H1 (cell line): ENCODE measurements at regions not wholly inside any gene's neighbourhood (a gene's known extent, or its start where the extent isn't known, plus 50 kb on each side); places are given as distances from the start of the nearest gene placed in this dataset.

ENCODE experiments used
- EGR1 ChIP-seq: IDR thresholded peaks from 2 replicates; pipeline ENCODE4 v1.6.1; 2011; ENCODE audit warnings: low read depth, low read length, borderline replicate concordance
- EZH2 ChIP-seq: fragments of 200-600 bp; sonication (generic); IDR thresholded peaks from 2 replicates; pipeline ENCODE4 v1.7.1; 2012; ENCODE audit warnings: low read depth, mild to moderate bottlenecking, moderate library complexity, low read length, inconsistent platforms; ENCODE audit not compliant: severe bottlenecking
- HDAC6 ChIP-seq: IDR thresholded peaks from one replicate; pipeline ENCODE4 v1.7.1; 2012; ENCODE audit warnings: low read depth, mild to moderate bottlenecking, inconsistent platforms, low read length, moderate library complexity
- JUN ChIP-seq: IDR thresholded peaks from 2 replicates; pipeline ENCODE4 v1.6.1; 2011; ENCODE audit warnings: low read depth, mild to moderate bottlenecking, improper control_type of control experiment, low read length
- POLR2AphosphoS5 ChIP-seq: IDR thresholded peaks from 2 replicates; pipeline ENCODE4 v1.6.1; 2011; ENCODE audit warnings: low read depth, low read length
- SUZ12 ChIP-seq: fragments of 200-600 bp; sonication (generic); IDR thresholded peaks from 2 replicates; pipeline ENCODE4 v1.6.1; 2012; ENCODE audit warnings: mild to moderate bottlenecking, inconsistent platforms, low read length, moderate library complexity, mixed read lengths
- TAF1 ChIP-seq: IDR thresholded peaks from 2 replicates; pipeline ENCODE4 v1.6.1; 2011; ENCODE audit warnings: mild to moderate bottlenecking, low read depth, low read length
- TEAD4 ChIP-seq: IDR thresholded peaks from 2 replicates; pipeline ENCODE4 v1.6.1; 2012; ENCODE audit warnings: low read depth, low read length, inconsistent platforms, mixed read lengths
- TF ChIP-seq, protein P1 (sequence below), 3 experiments: IDR thresholded peaks; 1 replicate in 2 of 3; 2 replicates in 1 of 3; pipeline versions ENCODE4 v1.5.1 to v1.6.1; 2011; ENCODE audit warnings: low read length in 3 of 3, mild to moderate bottlenecking in 3 of 3, inconsistent platforms in 2 of 3, low read depth in 1 of 3, moderate library complexity in 1 of 3; ENCODE audit not compliant: insufficient read depth in 1 of 3; ENCODE audit errors: control extremely low read depth in 1 of 3
- TF ChIP-seq, protein P2 (sequence below): IDR thresholded peaks from 2 replicates; pipeline ENCODE4 v1.6.1; 2011; ENCODE audit warnings: low read length, improper control_type of control experiment
- TF ChIP-seq, protein P3 (sequence below): IDR thresholded peaks from 2 replicates; pipeline ENCODE4 v1.6.1; 2011; ENCODE audit warnings: low read depth, mild to moderate bottlenecking, low read length; ENCODE audit not compliant: insufficient read depth
- TF ChIP-seq, protein P4 (sequence below): IDR thresholded peaks from 2 replicates; pipeline ENCODE4 v1.6.1; 2012; ENCODE audit warnings: inconsistent platforms

DNA sequence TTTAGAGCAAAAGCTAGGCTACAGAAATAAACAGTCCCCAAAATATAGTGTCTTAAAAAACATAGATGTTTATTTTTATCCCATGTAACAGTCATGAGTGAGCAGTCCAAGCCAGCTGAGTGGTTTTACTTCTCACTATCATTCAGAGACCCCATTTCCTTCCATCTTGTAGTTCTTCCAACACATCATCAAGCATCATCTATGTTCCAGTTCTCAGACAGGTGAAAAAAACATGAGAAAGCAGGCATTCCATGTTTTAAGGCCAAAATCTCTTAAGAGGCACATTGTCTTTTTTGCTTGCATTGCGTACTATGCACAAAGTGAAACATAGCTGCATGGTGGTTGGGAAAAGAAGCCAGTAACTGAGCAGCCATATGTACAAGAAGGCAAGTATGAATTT, 128.6 kb downstream of the ATOH1 start:
- TF ChIP-seq TEAD4 = no peak
- TF ChIP-seq, protein P1, sequence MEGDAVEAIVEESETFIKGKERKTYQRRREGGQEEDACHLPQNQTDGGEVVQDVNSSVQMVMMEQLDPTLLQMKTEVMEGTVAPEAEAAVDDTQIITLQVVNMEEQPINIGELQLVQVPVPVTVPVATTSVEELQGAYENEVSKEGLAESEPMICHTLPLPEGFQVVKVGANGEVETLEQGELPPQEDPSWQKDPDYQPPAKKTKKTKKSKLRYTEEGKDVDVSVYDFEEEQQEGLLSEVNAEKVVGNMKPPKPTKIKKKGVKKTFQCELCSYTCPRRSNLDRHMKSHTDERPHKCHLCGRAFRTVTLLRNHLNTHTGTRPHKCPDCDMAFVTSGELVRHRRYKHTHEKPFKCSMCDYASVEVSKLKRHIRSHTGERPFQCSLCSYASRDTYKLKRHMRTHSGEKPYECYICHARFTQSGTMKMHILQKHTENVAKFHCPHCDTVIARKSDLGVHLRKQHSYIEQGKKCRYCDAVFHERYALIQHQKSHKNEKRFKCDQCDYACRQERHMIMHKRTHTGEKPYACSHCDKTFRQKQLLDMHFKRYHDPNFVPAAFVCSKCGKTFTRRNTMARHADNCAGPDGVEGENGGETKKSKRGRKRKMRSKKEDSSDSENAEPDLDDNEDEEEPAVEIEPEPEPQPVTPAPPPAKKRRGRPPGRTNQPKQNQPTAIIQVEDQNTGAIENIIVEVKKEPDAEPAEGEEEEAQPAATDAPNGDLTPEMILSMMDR (IDR thresholded peaks at IDR 0.05; ENCODE audit: control extremely low read depth in 1 of 3, insufficient read depth in 1 of 3, low read depth in 1 of 3, low read length in 3 of 3) = no peak
- TF ChIP-seq, protein P2, sequence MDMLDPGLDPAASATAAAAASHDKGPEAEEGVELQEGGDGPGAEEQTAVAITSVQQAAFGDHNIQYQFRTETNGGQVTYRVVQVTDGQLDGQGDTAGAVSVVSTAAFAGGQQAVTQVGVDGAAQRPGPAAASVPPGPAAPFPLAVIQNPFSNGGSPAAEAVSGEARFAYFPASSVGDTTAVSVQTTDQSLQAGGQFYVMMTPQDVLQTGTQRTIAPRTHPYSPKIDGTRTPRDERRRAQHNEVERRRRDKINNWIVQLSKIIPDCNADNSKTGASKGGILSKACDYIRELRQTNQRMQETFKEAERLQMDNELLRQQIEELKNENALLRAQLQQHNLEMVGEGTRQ = no peak
- no peak for TF ChIP-seq EZH2
- TF ChIP-seq EGR1 = no peak
- no peak for TF ChIP-seq SUZ12
- no peak for TF ChIP-seq HDAC6
- TF ChIP-seq, protein P3, sequence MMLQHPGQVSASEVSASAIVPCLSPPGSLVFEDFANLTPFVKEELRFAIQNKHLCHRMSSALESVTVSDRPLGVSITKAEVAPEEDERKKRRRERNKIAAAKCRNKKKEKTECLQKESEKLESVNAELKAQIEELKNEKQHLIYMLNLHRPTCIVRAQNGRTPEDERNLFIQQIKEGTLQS = no peak
- TF ChIP-seq TAF1 = no peak
- TF ChIP-seq JUN = no peak
- TF ChIP-seq, protein P4, sequence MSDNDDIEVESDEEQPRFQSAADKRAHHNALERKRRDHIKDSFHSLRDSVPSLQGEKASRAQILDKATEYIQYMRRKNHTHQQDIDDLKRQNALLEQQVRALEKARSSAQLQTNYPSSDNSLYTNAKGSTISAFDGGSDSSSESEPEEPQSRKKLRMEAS = no peak
- no peak for TF ChIP-seq POLR2AphosphoS5
